ENCODE measurements at regions not wholly inside any gene's neighbourhood (a gene's known extent, or its start where the extent isn't known, plus 50 kb on each side); places are given as distances from the start of the nearest gene placed in this dataset.

GRCh38 chr3:159852821-159853505, 135.7 kb upstream of the IL12A start:
- Histone ChIP-seq H3K4me2 (no peak overlapping the region; the same call in 1 of the 2 replicates), H3K4me3 (IDR thresholded peaks at IDR 0.05; ENCODE audit: insufficient read depth, low read depth, low read length) (no peak overlapping the region), H3K36me3 (ENCODE audit: insufficient read depth) (no peaks in the 10 kb centered on the region), H3K79me2 (ENCODE audit: insufficient read depth, low read depth) (no peaks in the 10 kb centered on the region), H3K4me1 (ENCODE audit: low read depth, poor library complexity, severe bottlenecking) (no peaks in the 10 kb centered on the region), H2AFZ (ENCODE audit: low read depth) (peak overlapping the region; percentile 3; the same call in 1 of the 2 replicates), H3K27me3 (ENCODE audit: insufficient read depth, low read depth) (no peaks in the 10 kb centered on the region), H3K27ac (no peak overlapping the region), H3K9ac (no peak overlapping the region), H4K20me1 (ENCODE audit: insufficient read depth) (no peaks in the 10 kb centered on the region)
- no peak for TF ChIP-seq CTCF (conservative IDR thresholded peaks at IDR 0.05; ENCODE audit: low read depth, low read length)

- H3K27ac ChIP-seq: no peak overlapping the region
- H3K27me3 ChIP-seq (ENCODE audit: insufficient read depth, low read depth): no peaks in the 10 kb centered on the region
These were observed 135.2 kb upstream of the IL12A start for GRCh38 chr3:159853506-159853864.

GRCh38 chr3:159854500-159855124, 134.0 kb upstream of the IL12A start:
- no peaks in the 10 kb centered on the region for H3K79me2 ChIP-seq (ENCODE audit: insufficient read depth, low read depth)
- H3K4me3 ChIP-seq (IDR thresholded peaks at IDR 0.05; ENCODE audit: insufficient read depth, low read depth, low read length): no peak overlapping the region
- H3K9ac ChIP-seq: no peak overlapping the region
- H2AFZ ChIP-seq (ENCODE audit: low read depth): no peak overlapping the region
- H4K20me1 ChIP-seq (ENCODE audit: insufficient read depth): no peaks in the 10 kb centered on the region
- peaks cover 11% of the 10 kb centered on the region for H3K4me1 ChIP-seq (ENCODE audit: low read depth, poor library complexity, severe bottlenecking)
- H3K36me3 ChIP-seq (ENCODE audit: insufficient read depth): no peaks in the 10 kb centered on the region
- TF ChIP-seq CTCF (conservative IDR thresholded peaks at IDR 0.05; ENCODE audit: low read depth, low read length): no peak
- no peak overlapping the region for H3K4me2 ChIP-seq
- no peak overlapping the region for H3K27ac ChIP-seq
- H3K27me3 ChIP-seq (ENCODE audit: insufficient read depth, low read depth): no peaks in the 10 kb centered on the region

More at GRCh38 chr3:159853506-159853864, 135.2 kb upstream of the IL12A start:
- Histone ChIP-seq H3K79me2 (ENCODE audit: insufficient read depth, low read depth) (no peaks in the 10 kb centered on the region), H2AFZ (ENCODE audit: low read depth) (no peak overlapping the region), H3K4me1 (ENCODE audit: low read depth, poor library complexity, severe bottlenecking) (peaks cover under 1% of the 10 kb centered on the region), H3K4me2 (no peak overlapping the region; the same call in 1 of the 2 replicates), H3K9ac (no peak overlapping the region), H3K4me3 (IDR thresholded peaks at IDR 0.05; ENCODE audit: insufficient read depth, low read depth, low read length) (no peak overlapping the region), H4K20me1 (ENCODE audit: insufficient read depth) (no peaks in the 10 kb centered on the region), H3K36me3 (ENCODE audit: insufficient read depth) (no peaks in the 10 kb centered on the region)
- TF ChIP-seq CTCF (conservative IDR thresholded peaks at IDR 0.05; ENCODE audit: low read depth, low read length): no peak

- Histone ChIP-seq H3K4me2 (no peak overlapping the region), H3K79me2 (ENCODE audit: insufficient read depth, low read depth) (no peaks in the 10 kb centered on the region), H4K20me1 (ENCODE audit: insufficient read depth) (no peaks in the 10 kb centered on the region), H2AFZ (ENCODE audit: low read depth) (no peak overlapping the region), H3K27me3 (ENCODE audit: insufficient read depth, low read depth) (no peaks in the 10 kb centered on the region), H3K36me3 (ENCODE audit: insufficient read depth) (no peaks in the 10 kb centered on the region), H3K27ac (no peak overlapping the region), H3K9ac (no peak overlapping the region), H3K4me3 (IDR thresholded peaks at IDR 0.05; ENCODE audit: insufficient read depth, low read depth, low read length) (no peak overlapping the region), H3K4me1 (ENCODE audit: low read depth, poor library complexity, severe bottlenecking) (peaks cover 23% of the 10 kb centered on the region)
- TF ChIP-seq CTCF (conservative IDR thresholded peaks at IDR 0.05; ENCODE audit: low read depth, low read length): no peak
These were observed 132.9 kb upstream of the IL12A start for GRCh38 chr3:159855599-159856346.

Data from KMS-11 (cell line).